ENCODE measurements at regions not wholly inside any gene's neighbourhood (a gene's known extent, or its start where the extent isn't known, plus 50 kb on each side); places are given as distances from the start of the nearest gene placed in this dataset.

GRCh38 chr14:42480255-42480654 is 873.6 kb downstream of the LRFN5 start:
- Histone ChIP-seq H3K27ac (ENCODE audit: low read length) (no peak overlapping the region), H3K9me3 (replicated peaks; ENCODE audit: control insufficient read depth, low read depth, low read length) (no peaks in the 10 kb centered on the region), H3K27me3 (ENCODE audit: control insufficient read depth, insufficient read depth, low read length) (no peaks in the 10 kb centered on the region), H3K4me1 (ENCODE audit: control insufficient read depth, insufficient read depth, low read length) (no peaks in the 10 kb centered on the region), H3K4me3 (ENCODE audit: low read length) (no peak overlapping the region), H3K36me3 (ENCODE audit: control insufficient read depth, insufficient read depth, low read length) (no peaks in the 10 kb centered on the region)
- DNase-seq: no peak
- no CpG with 5 or more reads among the region's 1 CpG for WGBS (ENCODE audit: insufficient coverage)

- no peak for DNase-seq
- Histone ChIP-seq H3K9me3 (replicated peaks; ENCODE audit: control insufficient read depth, low read depth, low read length) (no peaks in the 10 kb centered on the region), H3K27me3 (ENCODE audit: control insufficient read depth, insufficient read depth, low read length) (no peaks in the 10 kb centered on the region), H3K27ac (ENCODE audit: low read length) (no peak overlapping the region), H3K4me1 (ENCODE audit: control insufficient read depth, insufficient read depth, low read length) (no peaks in the 10 kb centered on the region), H3K36me3 (ENCODE audit: control insufficient read depth, insufficient read depth, low read length) (no peaks in the 10 kb centered on the region), H3K4me3 (ENCODE audit: low read length) (no peak overlapping the region)
- WGBS (ENCODE audit: insufficient coverage): 57% methylated on average over 5 of the region's 6 CpGs
Measured at GRCh38 chr14:42475289-42475688, 868.6 kb downstream of the LRFN5 start.

GRCh38 chr14:42470427-42470719 is 863.7 kb downstream of the LRFN5 start:
- Histone ChIP-seq H3K27ac (ENCODE audit: low read length) (no peak overlapping the region), H3K36me3 (ENCODE audit: control insufficient read depth, insufficient read depth, low read length) (no peaks in the 10 kb centered on the region), H3K4me3 (ENCODE audit: low read length) (no peak overlapping the region), H3K27me3 (ENCODE audit: control insufficient read depth, insufficient read depth, low read length) (no peaks in the 10 kb centered on the region), H3K4me1 (ENCODE audit: control insufficient read depth, insufficient read depth, low read length) (no peaks in the 10 kb centered on the region), H3K9me3 (replicated peaks; ENCODE audit: control insufficient read depth, low read depth, low read length) (no peaks in the 10 kb centered on the region)
- no CpG with 5 or more reads among the region's 3 CpGs for WGBS (ENCODE audit: insufficient coverage)
- peak; percentile 34 for DNase-seq

GRCh38 chr14:42469637-42470426 is 863.2 kb downstream of the LRFN5 start:
- WGBS (ENCODE audit: insufficient coverage): 40% methylated on average over 1 of the region's 6 CpGs
- H3K27ac ChIP-seq (ENCODE audit: low read length): no peak overlapping the region
- no peaks in the 10 kb centered on the region for H3K4me1 ChIP-seq (ENCODE audit: control insufficient read depth, insufficient read depth, low read length)
- H3K9me3 ChIP-seq (replicated peaks; ENCODE audit: control insufficient read depth, low read depth, low read length): no peaks in the 10 kb centered on the region
- no peak overlapping the region for H3K4me3 ChIP-seq (ENCODE audit: low read length)
- DNase-seq: peak; percentile 43
- H3K27me3 ChIP-seq (ENCODE audit: control insufficient read depth, insufficient read depth, low read length): no peaks in the 10 kb centered on the region
- no peaks in the 10 kb centered on the region for H3K36me3 ChIP-seq (ENCODE audit: control insufficient read depth, insufficient read depth, low read length)

- H3K4me3 ChIP-seq (ENCODE audit: low read length): no peak overlapping the region
- no peak for DNase-seq
- WGBS (ENCODE audit: insufficient coverage): no CpG with 5 or more reads among the region's 1 CpG
- no peaks in the 10 kb centered on the region for H3K36me3 ChIP-seq (ENCODE audit: control insufficient read depth, insufficient read depth, low read length)
- H3K9me3 ChIP-seq (replicated peaks; ENCODE audit: control insufficient read depth, low read depth, low read length): no peaks in the 10 kb centered on the region
- no peaks in the 10 kb centered on the region for H3K27me3 ChIP-seq (ENCODE audit: control insufficient read depth, insufficient read depth, low read length)
- H3K4me1 ChIP-seq (ENCODE audit: control insufficient read depth, insufficient read depth, low read length): no peaks in the 10 kb centered on the region
- no peak overlapping the region for H3K27ac ChIP-seq (ENCODE audit: low read length)
Measured at GRCh38 chr14:42460673-42461072, 854.0 kb downstream of the LRFN5 start.

GRCh38 chr14:42459171-42459685 is 852.6 kb downstream of the LRFN5 start:
- no CpG with 5 or more reads among the region's 3 CpGs for WGBS (ENCODE audit: insufficient coverage)
- H3K27ac ChIP-seq (ENCODE audit: low read length): no peak overlapping the region
- DNase-seq: no peak
- H3K4me3 ChIP-seq (ENCODE audit: low read length): no peak overlapping the region
- no peaks in the 10 kb centered on the region for H3K9me3 ChIP-seq (replicated peaks; ENCODE audit: control insufficient read depth, low read depth, low read length)
- H3K27me3 ChIP-seq (ENCODE audit: control insufficient read depth, insufficient read depth, low read length): no peaks in the 10 kb centered on the region
- no peaks in the 10 kb centered on the region for H3K36me3 ChIP-seq (ENCODE audit: control insufficient read depth, insufficient read depth, low read length)
- no peaks in the 10 kb centered on the region for H3K4me1 ChIP-seq (ENCODE audit: control insufficient read depth, insufficient read depth, low read length)

- WGBS (ENCODE audit: insufficient coverage): no CpG with 5 or more reads among the region's 2 CpGs
- Histone ChIP-seq H3K27ac (ENCODE audit: low read length) (no peak overlapping the region), H3K9me3 (replicated peaks; ENCODE audit: control insufficient read depth, low read depth, low read length) (no peaks in the 10 kb centered on the region), H3K4me1 (ENCODE audit: control insufficient read depth, insufficient read depth, low read length) (no peaks in the 10 kb centered on the region), H3K36me3 (ENCODE audit: control insufficient read depth, insufficient read depth, low read length) (no peaks in the 10 kb centered on the region), H3K27me3 (ENCODE audit: control insufficient read depth, insufficient read depth, low read length) (no peaks in the 10 kb centered on the region), H3K4me3 (ENCODE audit: low read length) (no peak overlapping the region)
- no peak for DNase-seq
Measured at GRCh38 chr14:42441615-42442014, 834.9 kb downstream of the LRFN5 start.

- H3K9me3 ChIP-seq (replicated peaks; ENCODE audit: control insufficient read depth, low read depth, low read length): no peaks in the 10 kb centered on the region
- no peaks in the 10 kb centered on the region for H3K27me3 ChIP-seq (ENCODE audit: control insufficient read depth, insufficient read depth, low read length)
- no peak overlapping the region for H3K27ac ChIP-seq (ENCODE audit: low read length)
- DNase-seq: no peak
- no peaks in the 10 kb centered on the region for H3K4me1 ChIP-seq (ENCODE audit: control insufficient read depth, insufficient read depth, low read length)
- H3K4me3 ChIP-seq (ENCODE audit: low read length): no peak overlapping the region
- no CpG with 5 or more reads among the region's 5 CpGs for WGBS (ENCODE audit: insufficient coverage)
- H3K36me3 ChIP-seq (ENCODE audit: control insufficient read depth, insufficient read depth, low read length): no peaks in the 10 kb centered on the region
Measured at GRCh38 chr14:42437809-42438208, 831.1 kb downstream of the LRFN5 start.

- H3K27ac ChIP-seq (ENCODE audit: low read length): no peak overlapping the region
- H3K36me3 ChIP-seq (ENCODE audit: control insufficient read depth, insufficient read depth, low read length): no peaks in the 10 kb centered on the region
- DNase-seq: no peak
- WGBS (ENCODE audit: insufficient coverage): 53% methylated on average over 2 of the region's 2 CpGs
- no peaks in the 10 kb centered on the region for H3K27me3 ChIP-seq (ENCODE audit: control insufficient read depth, insufficient read depth, low read length)
- no peaks in the 10 kb centered on the region for H3K4me1 ChIP-seq (ENCODE audit: control insufficient read depth, insufficient read depth, low read length)
- no peak overlapping the region for H3K4me3 ChIP-seq (ENCODE audit: low read length)
- H3K9me3 ChIP-seq (replicated peaks; ENCODE audit: control insufficient read depth, low read depth, low read length): no peaks in the 10 kb centered on the region
Measured at GRCh38 chr14:42429401-42429800, 822.7 kb downstream of the LRFN5 start.

GRCh38 chr14:42428996-42429395 is 822.3 kb downstream of the LRFN5 start:
- H3K9me3 ChIP-seq (replicated peaks; ENCODE audit: control insufficient read depth, low read depth, low read length): no peaks in the 10 kb centered on the region
- H3K27ac ChIP-seq (ENCODE audit: low read length): no peak overlapping the region
- WGBS (ENCODE audit: insufficient coverage): 40% methylated on average over 1 of the region's 1 CpG
- no peaks in the 10 kb centered on the region for H3K27me3 ChIP-seq (ENCODE audit: control insufficient read depth, insufficient read depth, low read length)
- no peaks in the 10 kb centered on the region for H3K4me1 ChIP-seq (ENCODE audit: control insufficient read depth, insufficient read depth, low read length)
- H3K4me3 ChIP-seq (ENCODE audit: low read length): no peak overlapping the region
- DNase-seq: no peak
- no peaks in the 10 kb centered on the region for H3K36me3 ChIP-seq (ENCODE audit: control insufficient read depth, insufficient read depth, low read length)

GRCh38 chr14:42424501-42424900 is 817.8 kb downstream of the LRFN5 start:
- no peak for DNase-seq
- Histone ChIP-seq H3K4me1 (ENCODE audit: control insufficient read depth, insufficient read depth, low read length) (no peaks in the 10 kb centered on the region), H3K4me3 (ENCODE audit: low read length) (no peak overlapping the region), H3K9me3 (replicated peaks; ENCODE audit: control insufficient read depth, low read depth, low read length) (no peaks in the 10 kb centered on the region), H3K27ac (ENCODE audit: low read length) (no peak overlapping the region), H3K27me3 (ENCODE audit: control insufficient read depth, insufficient read depth, low read length) (no peaks in the 10 kb centered on the region), H3K36me3 (ENCODE audit: control insufficient read depth, insufficient read depth, low read length) (no peaks in the 10 kb centered on the region)
